Parathyroid adenoma (tissue), 2 donors: ENCODE measurements at regions not wholly inside any gene's neighbourhood (a gene's known extent, or its start where the extent isn't known, plus 50 kb on each side); places are given as distances from the start of the nearest gene placed in this dataset.

Source experiments
- H2AFZ ChIP-seq: fragments of 300-600 bp; sonication (generic); one replicate; pipeline ENCODE4 v1.7.0; 2017; ENCODE audit warnings: antibody characterized with exemption, mild to moderate bottlenecking
- H3K27ac ChIP-seq: fragments of 300-600 bp; sonication (generic); one replicate; pipeline ENCODE4 v1.7.0; 2017
- H3K27me3 ChIP-seq: fragments of 300-600 bp; sonication (generic); one replicate; pipeline ENCODE4 v1.7.0; 2017; ENCODE audit warnings: low read length; ENCODE audit not compliant: control insufficient read depth, insufficient read depth
- H3K36me3 ChIP-seq: fragments of 300-600 bp; sonication (generic); one replicate; pipeline ENCODE4 v1.7.0; 2017; ENCODE audit warnings: low read length; ENCODE audit not compliant: control insufficient read depth, insufficient read depth
- H3K4me1 ChIP-seq: fragments of 300-600 bp; sonication (generic); one replicate; pipeline ENCODE4 v1.7.0; 2017; ENCODE audit warnings: control low read depth
- H3K4me2 ChIP-seq: fragments of 300-600 bp; sonication (generic); one replicate; pipeline ENCODE4 v1.7.0; 2017; ENCODE audit warnings: low read length
- H3K4me3 ChIP-seq: fragments of 300-600 bp; sonication (generic); one replicate; pipeline ENCODE4 v1.7.0; 2017; ENCODE audit warnings: low read depth, low read length
- H3K79me2 ChIP-seq: fragments of 300-600 bp; sonication (generic); one replicate; pipeline ENCODE4 v1.7.0; 2017; ENCODE audit warnings: control low read depth
- H3K9ac ChIP-seq: fragments of 300-600 bp; sonication (generic); one replicate; pipeline ENCODE4 v1.7.0; 2017; ENCODE audit warnings: mild to moderate bottlenecking
- H3K9me3 ChIP-seq: fragments of 300-600 bp; sonication (generic); one replicate; pipeline ENCODE4 v1.7.0; 2017; ENCODE audit warnings: low read length; ENCODE audit not compliant: control insufficient read depth
- CTCF ChIP-seq: fragments of 300-600 bp; sonication (generic); IDR thresholded peaks from one replicate; pipeline ENCODE4 v1.7.0; 2017; ENCODE audit warnings: antibody characterized with exemption, mild to moderate bottlenecking
- donor health status: primary hyperparathyroidism.

- Histone ChIP-seq H3K27ac (no peak overlapping the region), H3K4me2 (no peak overlapping the region), H3K79me2 (no peaks in the 10 kb centered on the region), H3K36me3 (no peaks in the 10 kb centered on the region), H3K4me3 (no peak overlapping the region), H2AFZ (no peak overlapping the region), H3K4me1 (no peaks in the 10 kb centered on the region), H3K9me3 (no peaks in the 10 kb centered on the region), H3K9ac (no peak overlapping the region), H3K27me3 (no peaks in the 10 kb centered on the region)
- TF ChIP-seq CTCF: no peak
Observed at GRCh38 chr6:43963877-43964658, 163.2 kb downstream of the MRPL14 start.

- no peaks in the 10 kb centered on the region for H3K36me3 ChIP-seq
- no peaks in the 10 kb centered on the region for H3K27me3 ChIP-seq
- H2AFZ ChIP-seq: no peak overlapping the region
- no peak overlapping the region for H3K4me3 ChIP-seq
- no peak overlapping the region for H3K4me2 ChIP-seq
- no peak overlapping the region for H3K27ac ChIP-seq
- H3K4me1 ChIP-seq: no peaks in the 10 kb centered on the region
- H3K9ac ChIP-seq: no peak overlapping the region
- H3K9me3 ChIP-seq: no peaks in the 10 kb centered on the region
- TF ChIP-seq CTCF: no peak
- no peaks in the 10 kb centered on the region for H3K79me2 ChIP-seq
Observed at GRCh38 chr6:43963203-43963602, 164.0 kb downstream of the MRPL14 start.

GRCh38 chr6:43962458-43962857 lies 164.8 kb downstream of the MRPL14 start:
- no peak overlapping the region for H3K4me2 ChIP-seq
- H3K79me2 ChIP-seq: no peaks in the 10 kb centered on the region
- no peak for TF ChIP-seq CTCF
- no peaks in the 10 kb centered on the region for H3K27me3 ChIP-seq
- no peak overlapping the region for H3K27ac ChIP-seq
- H3K9me3 ChIP-seq: no peaks in the 10 kb centered on the region
- H2AFZ ChIP-seq: no peak overlapping the region
- H3K4me3 ChIP-seq: no peak overlapping the region
- no peaks in the 10 kb centered on the region for H3K36me3 ChIP-seq
- H3K9ac ChIP-seq: no peak overlapping the region
- H3K4me1 ChIP-seq: no peaks in the 10 kb centered on the region

GRCh38 chr6:43957273-43957672 lies 170.0 kb downstream of the MRPL14 start:
- Histone ChIP-seq H3K9ac (no peak overlapping the region), H3K79me2 (no peaks in the 10 kb centered on the region), H3K27ac (no peak overlapping the region), H3K4me1 (no peaks in the 10 kb centered on the region), H3K4me3 (no peak overlapping the region), H2AFZ (no peak overlapping the region), H3K9me3 (no peaks in the 10 kb centered on the region), H3K4me2 (no peak overlapping the region), H3K36me3 (no peaks in the 10 kb centered on the region), H3K27me3 (no peaks in the 10 kb centered on the region)
- no peak for TF ChIP-seq CTCF

GRCh38 chr6:43956478-43956877 lies 170.8 kb downstream of the MRPL14 start:
- H3K9ac ChIP-seq: no peak overlapping the region
- H3K4me1 ChIP-seq: no peaks in the 10 kb centered on the region
- no peak overlapping the region for H2AFZ ChIP-seq
- no peaks in the 10 kb centered on the region for H3K36me3 ChIP-seq
- no peak for TF ChIP-seq CTCF
- H3K27ac ChIP-seq: no peak overlapping the region
- no peak overlapping the region for H3K4me2 ChIP-seq
- H3K27me3 ChIP-seq: no peaks in the 10 kb centered on the region
- H3K9me3 ChIP-seq: no peaks in the 10 kb centered on the region
- no peak overlapping the region for H3K4me3 ChIP-seq
- H3K79me2 ChIP-seq: no peaks in the 10 kb centered on the region
